Ovary (tissue), 7 donors: ENCODE measurements at regions not wholly inside any gene's neighbourhood (a gene's known extent, or its start where the extent isn't known, plus 50 kb on each side); places are given as distances from the start of the nearest gene placed in this dataset.

Experiments used
- DNase-seq, 5 donors: peaks; one replicate each; pipeline ENCODE4 v3.0.0-alpha.2; 2019 to 2020
- H3K27ac ChIP-seq, 2 donors: fragments of 200-600 bp; one replicate each; pipeline versions ENCODE4 v1.5.1 to v1.8.0; 2019 to 2022
- H3K27me3 ChIP-seq: fragments of 200-600 bp; one replicate; pipeline ENCODE4 v1.8.0; 2022
- H3K36me3 ChIP-seq: fragments of 200-600 bp; sonication (generic); one replicate; pipeline ENCODE4 v1.5.1; 2019
- H3K4me1 ChIP-seq: one replicate; pipeline ENCODE4 v1.8.1; 2013; ENCODE audit warnings: mild to moderate bottlenecking, moderate library complexity; ENCODE audit not compliant: insufficient read depth
- H3K4me3 ChIP-seq: fragments of 200-600 bp; sonication (generic); one replicate; pipeline ENCODE4 v1.5.1; 2017
- H3K9me3 ChIP-seq, 2 donors: fragments of 200-600 bp in 1 of 2; sonication (generic) in 1 of 2; one replicate each; pipeline versions ENCODE4 v1.5.1 to v1.8.1; 2013 to 2019; ENCODE audit warnings: mild to moderate bottlenecking in 1 of 2, moderate library complexity in 1 of 2
- CTCF ChIP-seq, 3 donors: fragments of 450-650 bp in 2 of 3; fragments of 200-600 bp in 1 of 3; IDR thresholded peaks; one replicate each; pipeline versions ENCODE4 v1.5.1 to v1.8.0; 2016 to 2022; ENCODE audit warnings: antibody characterized with exemption in 3 of 3, mild to moderate bottlenecking in 1 of 3
- EP300 ChIP-seq: sonication (generic); formaldehyde crosslinking; IDR thresholded peaks from one replicate; pipeline ENCODE4 v1.6.1; 2017; ENCODE audit warnings: antibody characterized with exemption
- POLR2A ChIP-seq: fragments of 450-650 bp; IDR thresholded peaks from one replicate; pipeline ENCODE4 v1.6.1; 2017; ENCODE audit warnings: antibody characterized with exemption, mild to moderate bottlenecking, moderate library complexity
- WGBS, 3 donors: extraction: QIAGEN DNeasy Blood & Tissue Kit in 1 of 3; methylation state at CpG; one replicate each; pipeline versions ENCODE4 v1.1.5 to v1.1.7; 2013 to 2017; 5-methylcytosine and 5-hydroxymethylcytosine counted together
- intact Hi-C, 4 donors: fragments of 100-400 bp; cut with DNase I; formaldehyde crosslinking; loops; one replicate each; pipeline versions ENCODE4 v1.11.0 to v1.15.1; 2022 to 2023
- donor health status: DM: no; HTN: no; CAD: no; lungs with moderate emphysema.
- donor health status: DM: no; HTN: no; CAD: no.
- donor health status: Bipolar disorder and iron deficiency.
- donor health status: DM: no; HTN: no; CAD: no.
- donor health status: DM: yes; HTN: yes; CAD: no.

- Histone ChIP-seq H3K4me3 (no peak overlapping the region), H3K27me3 (no peaks in the 10 kb centered on the region), H3K36me3 (no peaks in the 10 kb centered on the region), H3K9me3 (no peaks in the 10 kb centered on the region), H3K27ac (no peak overlapping the region), H3K4me1 (no peaks in the 10 kb centered on the region)
- WGBS, 3 donors: 85 to 92% (median 86%) methylated on average over 4 of the region's 4 CpGs
- intact Hi-C loops: no loop called here
- DNase-seq: no peak
- TF ChIP-seq POLR2A (no peak), EP300 (no peak), CTCF (IDR thresholded peaks at IDR 0.05) (no peak)
Observed at GRCh38 chr1:200468264-200469001, 58.6 kb upstream of the ZNF281 start.

- no peak for DNase-seq
- Histone ChIP-seq H3K27me3 (no peaks in the 10 kb centered on the region), H3K4me3 (no peak overlapping the region), H3K9me3 (no peaks in the 10 kb centered on the region), H3K36me3 (no peaks in the 10 kb centered on the region), H3K4me1 (no peaks in the 10 kb centered on the region), H3K27ac (no peak overlapping the region)
- no peak for TF ChIP-seq CTCF (IDR thresholded peaks at IDR 0.05)
- 71 to 79% (median 73%) methylated on average over 12 of the region's 12 CpGs for WGBS, 3 donors
- intact Hi-C loops: no loop called here
Observed at GRCh38 chr1:200464784-200465400, 55.1 kb upstream of the ZNF281 start.
